GM19025 (cell line): ENCODE measurements at regions not wholly inside any gene's neighbourhood (a gene's known extent, or its start where the extent isn't known, plus 50 kb on each side); places are given as distances from the start of the nearest gene placed in this dataset.
A peak's percentile ranks its signal among the peaks of the same experiment; 100 is the strongest.

Source experiments
- ATAC-seq: cut with Tn5 transposase; IDR thresholded peaks from one replicate; pipeline ENCODE4 v1.9.1; 2021; ENCODE audit warnings: mild to moderate bottlenecking, low read depth, moderate library complexity; ENCODE audit not compliant: unreplicated experiment

- no peak for ATAC-seq
Observed at GRCh38 chr2:198383392-198383791, 579.0 kb downstream of the PLCL1 start.

- no peak for ATAC-seq
Observed at GRCh38 chr2:198382811-198383210, 578.4 kb downstream of the PLCL1 start.

- no peak for ATAC-seq
Observed at GRCh38 chr2:198376677-198377076, 572.3 kb downstream of the PLCL1 start.

- ATAC-seq = no peak
Observed at GRCh38 chr2:198375083-198375410, 570.7 kb downstream of the PLCL1 start.

GRCh38 chr2:198374375-198375082 lies 570.1 kb downstream of the PLCL1 start:
- ATAC-seq = no peak

GRCh38 chr2:198371921-198372543 lies 567.6 kb downstream of the PLCL1 start:
- ATAC-seq = peak; percentile 85

- ATAC-seq = no peak
Observed at GRCh38 chr2:198371329-198371728, 566.9 kb downstream of the PLCL1 start.

- ATAC-seq = no peak
Observed at GRCh38 chr2:198368089-198368488, 563.7 kb downstream of the PLCL1 start.

- no peak for ATAC-seq
Observed at GRCh38 chr2:198362740-198363139, 558.3 kb downstream of the PLCL1 start.

GRCh38 chr2:198359308-198359707 lies 554.9 kb downstream of the PLCL1 start:
- no peak for ATAC-seq

GRCh38 chr2:198356157-198356556 lies 551.8 kb downstream of the PLCL1 start:
- ATAC-seq = no peak

- ATAC-seq = no peak
Observed at GRCh38 chr2:198351647-198352046, 547.3 kb downstream of the PLCL1 start.

GRCh38 chr2:198347946-198348345 lies 543.6 kb downstream of the PLCL1 start:
- no peak for ATAC-seq

GRCh38 chr2:198347349-198347748 lies 543.0 kb downstream of the PLCL1 start:
- no peak for ATAC-seq

- ATAC-seq = no peak
Observed at GRCh38 chr2:198343471-198343870, 539.1 kb downstream of the PLCL1 start.

- ATAC-seq = no peak
Observed at GRCh38 chr2:198340846-198341245, 536.5 kb downstream of the PLCL1 start.

GRCh38 chr2:198339116-198339515 lies 534.7 kb downstream of the PLCL1 start:
- ATAC-seq = no peak

- no peak for ATAC-seq
Observed at GRCh38 chr2:198337368-198337767, 533.0 kb downstream of the PLCL1 start.

GRCh38 chr2:198328454-198328853 lies 524.1 kb downstream of the PLCL1 start:
- no peak for ATAC-seq

GRCh38 chr2:198327526-198327925 lies 523.1 kb downstream of the PLCL1 start:
- ATAC-seq = no peak

- ATAC-seq = no peak
Observed at GRCh38 chr2:198326431-198326830, 522.0 kb downstream of the PLCL1 start.

GRCh38 chr2:198325359-198325758 lies 521.0 kb downstream of the PLCL1 start:
- no peak for ATAC-seq
